ENCODE measurements at regions not wholly inside any gene's neighbourhood (a gene's known extent, or its start where the extent isn't known, plus 50 kb on each side); places are given as distances from the start of the nearest gene placed in this dataset.

DNA sequence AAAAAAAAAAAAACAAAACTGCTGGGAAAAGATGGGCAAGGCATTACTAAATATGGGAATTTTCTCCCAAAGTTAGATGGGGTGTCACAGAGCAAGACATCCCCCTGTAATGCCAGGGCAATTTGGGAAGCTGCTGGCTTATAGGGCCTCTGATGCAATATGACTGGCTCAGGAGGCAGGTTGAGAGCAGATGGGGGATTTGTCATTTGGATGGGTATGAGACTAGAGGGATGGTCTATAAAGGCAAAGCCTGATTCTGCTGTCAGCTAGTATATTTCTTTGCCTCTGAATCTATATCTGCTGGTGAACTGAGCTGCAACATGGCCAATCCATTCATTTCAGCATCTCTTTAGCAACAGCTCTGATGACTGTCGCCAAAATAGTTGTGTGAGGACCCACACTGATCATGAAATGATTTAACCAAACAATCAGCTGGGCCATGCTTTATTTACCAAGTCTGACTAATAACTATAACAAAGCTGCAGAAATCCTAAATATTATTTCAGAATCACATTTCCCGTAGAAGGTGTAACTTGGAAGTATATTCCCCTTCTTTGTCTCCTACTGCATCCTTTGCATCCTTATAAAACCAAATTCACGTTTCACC, 455.1 kb upstream of the ZNF608 start:
- TF ChIP-seq, protein P1, sequence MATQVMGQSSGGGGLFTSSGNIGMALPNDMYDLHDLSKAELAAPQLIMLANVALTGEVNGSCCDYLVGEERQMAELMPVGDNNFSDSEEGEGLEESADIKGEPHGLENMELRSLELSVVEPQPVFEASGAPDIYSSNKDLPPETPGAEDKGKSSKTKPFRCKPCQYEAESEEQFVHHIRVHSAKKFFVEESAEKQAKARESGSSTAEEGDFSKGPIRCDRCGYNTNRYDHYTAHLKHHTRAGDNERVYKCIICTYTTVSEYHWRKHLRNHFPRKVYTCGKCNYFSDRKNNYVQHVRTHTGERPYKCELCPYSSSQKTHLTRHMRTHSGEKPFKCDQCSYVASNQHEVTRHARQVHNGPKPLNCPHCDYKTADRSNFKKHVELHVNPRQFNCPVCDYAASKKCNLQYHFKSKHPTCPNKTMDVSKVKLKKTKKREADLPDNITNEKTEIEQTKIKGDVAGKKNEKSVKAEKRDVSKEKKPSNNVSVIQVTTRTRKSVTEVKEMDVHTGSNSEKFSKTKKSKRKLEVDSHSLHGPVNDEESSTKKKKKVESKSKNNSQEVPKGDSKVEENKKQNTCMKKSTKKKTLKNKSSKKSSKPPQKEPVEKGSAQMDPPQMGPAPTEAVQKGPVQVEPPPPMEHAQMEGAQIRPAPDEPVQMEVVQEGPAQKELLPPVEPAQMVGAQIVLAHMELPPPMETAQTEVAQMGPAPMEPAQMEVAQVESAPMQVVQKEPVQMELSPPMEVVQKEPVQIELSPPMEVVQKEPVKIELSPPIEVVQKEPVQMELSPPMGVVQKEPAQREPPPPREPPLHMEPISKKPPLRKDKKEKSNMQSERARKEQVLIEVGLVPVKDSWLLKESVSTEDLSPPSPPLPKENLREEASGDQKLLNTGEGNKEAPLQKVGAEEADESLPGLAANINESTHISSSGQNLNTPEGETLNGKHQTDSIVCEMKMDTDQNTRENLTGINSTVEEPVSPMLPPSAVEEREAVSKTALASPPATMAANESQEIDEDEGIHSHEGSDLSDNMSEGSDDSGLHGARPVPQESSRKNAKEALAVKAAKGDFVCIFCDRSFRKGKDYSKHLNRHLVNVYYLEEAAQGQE (IDR thresholded peaks at IDR 0.05): no peak
- TF ChIP-seq HNF4G (IDR thresholded peaks at IDR 0.05): no peak
- TF ChIP-seq, protein P2, sequence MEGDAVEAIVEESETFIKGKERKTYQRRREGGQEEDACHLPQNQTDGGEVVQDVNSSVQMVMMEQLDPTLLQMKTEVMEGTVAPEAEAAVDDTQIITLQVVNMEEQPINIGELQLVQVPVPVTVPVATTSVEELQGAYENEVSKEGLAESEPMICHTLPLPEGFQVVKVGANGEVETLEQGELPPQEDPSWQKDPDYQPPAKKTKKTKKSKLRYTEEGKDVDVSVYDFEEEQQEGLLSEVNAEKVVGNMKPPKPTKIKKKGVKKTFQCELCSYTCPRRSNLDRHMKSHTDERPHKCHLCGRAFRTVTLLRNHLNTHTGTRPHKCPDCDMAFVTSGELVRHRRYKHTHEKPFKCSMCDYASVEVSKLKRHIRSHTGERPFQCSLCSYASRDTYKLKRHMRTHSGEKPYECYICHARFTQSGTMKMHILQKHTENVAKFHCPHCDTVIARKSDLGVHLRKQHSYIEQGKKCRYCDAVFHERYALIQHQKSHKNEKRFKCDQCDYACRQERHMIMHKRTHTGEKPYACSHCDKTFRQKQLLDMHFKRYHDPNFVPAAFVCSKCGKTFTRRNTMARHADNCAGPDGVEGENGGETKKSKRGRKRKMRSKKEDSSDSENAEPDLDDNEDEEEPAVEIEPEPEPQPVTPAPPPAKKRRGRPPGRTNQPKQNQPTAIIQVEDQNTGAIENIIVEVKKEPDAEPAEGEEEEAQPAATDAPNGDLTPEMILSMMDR (IDR thresholded peaks at IDR 0.05; ENCODE audit: low read depth, low read length, missing input control): no peak
- no peak for TF ChIP-seq RAD21 (IDR thresholded peaks at IDR 0.05)
- no peak for TF ChIP-seq FOXA2 (IDR thresholded peaks at IDR 0.05)
- no peak for TF ChIP-seq JUND (IDR thresholded peaks at IDR 0.05)
- TF ChIP-seq YY1 (IDR thresholded peaks at IDR 0.05): no peak
- no peak for TF ChIP-seq NR2F2 (IDR thresholded peaks at IDR 0.05)
- no peak for TF ChIP-seq RXRA (IDR thresholded peaks at IDR 0.05)
- TF ChIP-seq FOXA1 (IDR thresholded peaks at IDR 0.05): no peak
- TF ChIP-seq, protein P3, sequence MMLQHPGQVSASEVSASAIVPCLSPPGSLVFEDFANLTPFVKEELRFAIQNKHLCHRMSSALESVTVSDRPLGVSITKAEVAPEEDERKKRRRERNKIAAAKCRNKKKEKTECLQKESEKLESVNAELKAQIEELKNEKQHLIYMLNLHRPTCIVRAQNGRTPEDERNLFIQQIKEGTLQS (IDR thresholded peaks at IDR 0.05): no peak
- no peak for TF ChIP-seq EGR1 (IDR thresholded peaks at IDR 0.05; ENCODE audit: low read depth in 2 of 2)
- TF ChIP-seq HNF4A (conservative IDR thresholded peaks at IDR 0.05): no peak
- TF ChIP-seq SP1 (IDR thresholded peaks at IDR 0.05): no peak
- no peak for TF ChIP-seq TAF1 (conservative IDR thresholded peaks at IDR 0.05)
- TF ChIP-seq, protein P4, sequence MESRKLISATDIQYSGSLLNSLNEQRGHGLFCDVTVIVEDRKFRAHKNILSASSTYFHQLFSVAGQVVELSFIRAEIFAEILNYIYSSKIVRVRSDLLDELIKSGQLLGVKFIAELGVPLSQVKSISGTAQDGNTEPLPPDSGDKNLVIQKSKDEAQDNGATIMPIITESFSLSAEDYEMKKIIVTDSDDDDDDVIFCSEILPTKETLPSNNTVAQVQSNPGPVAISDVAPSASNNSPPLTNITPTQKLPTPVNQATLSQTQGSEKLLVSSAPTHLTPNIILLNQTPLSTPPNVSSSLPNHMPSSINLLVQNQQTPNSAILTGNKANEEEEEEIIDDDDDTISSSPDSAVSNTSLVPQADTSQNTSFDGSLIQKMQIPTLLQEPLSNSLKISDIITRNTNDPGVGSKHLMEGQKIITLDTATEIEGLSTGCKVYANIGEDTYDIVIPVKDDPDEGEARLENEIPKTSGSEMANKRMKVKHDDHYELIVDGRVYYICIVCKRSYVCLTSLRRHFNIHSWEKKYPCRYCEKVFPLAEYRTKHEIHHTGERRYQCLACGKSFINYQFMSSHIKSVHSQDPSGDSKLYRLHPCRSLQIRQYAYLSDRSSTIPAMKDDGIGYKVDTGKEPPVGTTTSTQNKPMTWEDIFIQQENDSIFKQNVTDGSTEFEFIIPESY (IDR thresholded peaks at IDR 0.05): no peak
- no peak for TF ChIP-seq GABPA (IDR thresholded peaks at IDR 0.05 in 1 of 2, conservative IDR thresholded peaks at IDR 0.05 in 1 of 2)
- TF ChIP-seq, protein P5, sequence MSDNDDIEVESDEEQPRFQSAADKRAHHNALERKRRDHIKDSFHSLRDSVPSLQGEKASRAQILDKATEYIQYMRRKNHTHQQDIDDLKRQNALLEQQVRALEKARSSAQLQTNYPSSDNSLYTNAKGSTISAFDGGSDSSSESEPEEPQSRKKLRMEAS (IDR thresholded peaks at IDR 0.05): no peak
- 94% methylated on average over 3 of the region's 3 CpGs for WGBS

More for the DNA sequence above, 455.1 kb upstream of the ZNF608 start:
- Histone ChIP-seq H3K36me3 (ENCODE audit: control insufficient read depth in 4 of 4, insufficient read depth in 3 of 4, low read depth in 1 of 4, low read length in 3 of 4) (no peaks in the 10 kb centered on the region), H3K4me3 (ENCODE audit: low read depth in 1 of 3, low read length in 3 of 3) (no peak overlapping the region), H3K9ac (ENCODE audit: low read depth in 1 of 2, low read length in 2 of 2) (no peak overlapping the region), H3K27ac (ENCODE audit: low read depth in 1 of 2, low read length in 2 of 2) (no peak overlapping the region), H3K27me3 (ENCODE audit: control insufficient read depth in 4 of 4, insufficient read depth in 4 of 4, low read length in 3 of 4) (no peaks in the 10 kb centered on the region), H3K9me3 (ENCODE audit: control insufficient read depth in 4 of 4, low read length in 3 of 4) (peaks cover 0 to 2% (median 0%) of the 10 kb centered on the region in 4 donors), H3K4me1 (ENCODE audit: control insufficient read depth in 4 of 4, insufficient read depth in 4 of 4, low read length in 3 of 4) (peaks cover 2 to 7% (median 6%) of the 10 kb centered on the region in 4 donors)
- DNase-seq (ENCODE audit: low spot score): no peak

Measured in liver (tissue), 8 donors.